Rectal smooth muscle tissue (tissue), 1 donor: ENCODE measurements at regions not wholly inside any gene's neighbourhood (a gene's known extent, or its start where the extent isn't known, plus 50 kb on each side); places are given as distances from the start of the nearest gene placed in this dataset.
"Not testable (repeated sequence)": the region's sequence is repeated elsewhere in the genome, so short reads cannot be mapped to it uniquely, and the experiment has no call there.

ENCODE experiments used
- H3K27ac ChIP-seq: one replicate; pipeline ENCODE4 v1.7.0; 2013; ENCODE audit warnings: low read depth, low read length, inconsistent platforms
- H3K27me3 ChIP-seq: one replicate; pipeline ENCODE4 v1.7.0; 2013; ENCODE audit warnings: low read length; ENCODE audit not compliant: control insufficient read depth, insufficient read depth
- H3K36me3 ChIP-seq: one replicate; pipeline ENCODE4 v1.7.0; 2013; ENCODE audit warnings: low read length; ENCODE audit not compliant: control insufficient read depth, insufficient read depth
- H3K4me1 ChIP-seq: one replicate; pipeline ENCODE4 v1.7.0; 2013; ENCODE audit warnings: low read length; ENCODE audit not compliant: control insufficient read depth, insufficient read depth
- H3K4me3 ChIP-seq: one replicate; pipeline ENCODE4 v1.7.0; 2013; ENCODE audit warnings: low read length
- H3K9ac ChIP-seq: one replicate; pipeline ENCODE4 v1.7.0; 2013; ENCODE audit warnings: low read length

- H3K27ac ChIP-seq, result no peak overlapping the region
- no peak overlapping the region for H3K9ac ChIP-seq
- H3K4me3 ChIP-seq, result no peak overlapping the region
- no peaks in the 10 kb centered on the region for H3K27me3 ChIP-seq
- no peaks in the 10 kb centered on the region for H3K4me1 ChIP-seq
- H3K36me3 ChIP-seq, result no peaks in the 10 kb centered on the region
Measured at GRCh38 chr5:116959843-116960242, 385.2 kb upstream of the SEMA6A start.

DNA sequence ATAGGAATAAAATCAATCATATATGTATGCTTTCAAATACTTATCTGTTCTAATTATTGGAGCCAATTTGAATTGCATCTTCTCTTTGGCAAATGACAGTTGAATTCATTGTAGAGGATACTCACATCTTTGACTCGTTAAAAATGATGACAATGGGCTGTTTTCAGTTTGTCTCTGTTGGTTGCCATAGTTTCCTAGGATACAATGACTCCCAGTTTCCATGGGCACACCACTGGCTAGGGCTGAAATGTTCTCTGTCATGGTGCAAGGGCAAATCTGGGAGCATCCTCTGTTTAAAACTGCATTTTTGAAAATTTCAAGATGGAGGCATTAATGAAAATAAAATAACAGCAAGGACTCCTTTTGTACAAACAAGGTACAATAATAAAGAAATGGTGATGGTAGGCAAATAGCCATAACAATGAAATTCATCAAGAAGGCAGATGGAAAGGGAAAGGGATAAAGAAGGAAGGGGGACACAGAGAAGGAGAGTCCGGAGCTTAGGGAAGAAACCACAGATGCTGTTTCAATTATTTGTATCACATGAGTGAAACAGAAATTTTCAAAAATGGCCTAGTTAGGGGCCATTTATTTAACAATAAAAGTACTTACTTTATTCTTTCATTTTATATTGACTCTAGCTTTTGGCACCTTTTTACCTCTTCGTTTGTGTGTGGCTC lies 378.8 kb upstream of the SEMA6A start:
- no peaks in the 10 kb centered on the region for H3K36me3 ChIP-seq
- H3K9ac ChIP-seq, result no peak overlapping the region
- no peak overlapping the region for H3K4me3 ChIP-seq
- no peaks in the 10 kb centered on the region for H3K27me3 ChIP-seq
- no peaks in the 10 kb centered on the region for H3K4me1 ChIP-seq
- H3K27ac ChIP-seq, result no peak overlapping the region

DNA sequence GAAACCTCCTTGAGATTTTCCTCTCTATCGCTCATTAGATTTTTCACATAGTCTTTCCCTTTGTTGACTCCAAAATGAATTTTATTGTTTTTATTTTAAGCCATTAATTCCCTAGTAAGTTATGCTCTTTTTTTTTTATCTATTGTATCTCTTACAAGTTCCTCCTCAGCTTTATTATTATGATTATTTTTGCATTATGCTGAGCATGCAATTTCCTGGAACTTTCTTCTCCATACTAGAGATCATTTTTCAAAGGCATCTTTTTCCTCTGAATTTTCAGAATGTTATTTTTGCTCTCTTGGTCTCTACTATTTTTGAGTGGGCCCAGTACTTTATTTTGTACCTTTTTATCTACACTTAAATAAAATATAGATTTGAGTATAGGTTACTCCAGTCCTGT lies 376.6 kb upstream of the SEMA6A start:
- H3K36me3 ChIP-seq, result no peaks in the 10 kb centered on the region
- no peaks in the 10 kb centered on the region for H3K27me3 ChIP-seq
- H3K4me3 ChIP-seq, result no peak overlapping the region
- no peak overlapping the region for H3K9ac ChIP-seq
- H3K4me1 ChIP-seq, result no peaks in the 10 kb centered on the region
- no peak overlapping the region for H3K27ac ChIP-seq

DNA sequence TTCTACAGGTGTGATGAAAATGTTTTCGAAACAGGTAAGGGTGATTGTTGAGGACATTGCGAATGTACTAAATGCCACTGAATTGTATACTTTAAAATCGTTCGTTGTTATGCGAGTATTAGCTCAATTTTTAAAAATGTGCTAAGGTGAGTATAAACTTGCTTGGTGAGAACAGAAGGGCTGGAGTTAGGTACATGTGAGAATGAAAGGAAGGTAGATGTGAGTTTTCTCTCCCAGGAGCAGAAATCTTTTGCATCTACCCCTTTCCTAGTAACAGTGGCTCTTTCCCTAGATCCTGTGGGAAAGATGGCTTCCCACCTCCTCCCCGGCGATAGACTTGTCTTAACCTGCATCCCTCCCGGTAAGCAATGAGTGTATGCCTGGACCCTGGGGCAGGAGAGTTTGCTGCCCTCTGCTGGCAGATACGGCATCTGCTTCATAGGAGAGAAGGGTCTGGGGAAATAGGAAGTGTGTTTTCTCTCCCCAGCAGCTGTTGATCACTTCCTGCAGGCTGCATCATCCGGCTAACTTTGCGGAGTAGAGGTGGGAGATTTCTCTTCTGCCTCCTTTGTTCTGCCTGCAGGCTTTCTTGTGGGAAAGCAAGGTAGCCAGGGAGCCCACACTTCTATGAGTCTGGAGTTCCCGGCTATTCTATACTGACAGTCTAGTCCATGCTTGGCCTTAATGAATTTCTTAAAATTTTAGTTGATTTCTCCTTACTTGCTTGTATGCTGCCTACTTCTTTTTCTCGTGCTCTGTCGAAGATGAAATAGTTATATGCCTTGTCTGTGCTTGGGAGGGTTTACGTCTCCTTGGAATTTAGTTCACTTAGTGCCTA lies 373.3 kb upstream of the SEMA6A start:
- no peak overlapping the region for H3K9ac ChIP-seq
- no peaks in the 10 kb centered on the region for H3K36me3 ChIP-seq
- H3K27ac ChIP-seq, result no peak overlapping the region
- no peak overlapping the region for H3K4me3 ChIP-seq
- no peaks in the 10 kb centered on the region for H3K27me3 ChIP-seq
- H3K4me1 ChIP-seq, result no peaks in the 10 kb centered on the region

DNA sequence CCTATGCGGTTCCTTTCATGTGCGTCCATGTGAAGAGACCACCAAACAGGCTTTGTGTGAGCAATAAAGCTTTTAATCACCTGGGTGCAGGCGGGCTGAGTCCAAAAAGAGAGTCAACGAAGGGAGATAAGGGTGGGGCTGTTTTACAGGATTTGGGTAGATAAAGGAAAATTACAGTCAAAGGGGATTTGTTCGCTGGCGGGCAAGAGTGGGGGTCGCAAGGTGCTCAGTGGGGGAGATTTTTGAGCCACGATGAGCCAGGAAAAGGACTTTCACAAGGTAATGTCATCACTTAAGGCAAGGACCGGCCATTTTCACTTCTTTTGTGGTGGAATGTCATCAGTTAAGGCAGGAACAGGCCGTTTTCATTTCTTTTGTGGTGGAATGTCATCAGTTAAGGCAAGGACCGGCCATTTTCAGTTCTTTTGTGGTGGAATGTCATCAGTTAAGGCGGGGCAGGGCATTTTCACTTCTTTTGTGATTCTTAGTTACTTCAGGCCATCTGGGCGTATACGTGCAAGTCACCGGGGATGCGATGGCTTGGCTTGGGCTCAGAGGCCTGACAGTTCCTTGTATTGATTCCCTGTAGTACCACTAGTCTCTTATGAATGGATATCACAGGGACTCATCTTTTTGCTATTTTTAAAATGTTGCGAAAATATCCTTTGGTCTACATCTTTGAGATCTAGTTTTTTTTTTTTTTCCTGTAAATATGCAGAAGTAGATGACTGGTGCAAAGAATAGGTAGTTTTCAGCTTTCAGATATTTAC lies 371.2 kb upstream of the SEMA6A start:
- H3K9ac ChIP-seq, H3K36me3 ChIP-seq, H3K4me1 ChIP-seq, H3K4me3 ChIP-seq, H3K27ac ChIP-seq, H3K27me3 ChIP-seq: not testable (repeated sequence)

- no peak overlapping the region for H3K4me3 ChIP-seq
- no peak overlapping the region for H3K27ac ChIP-seq
- H3K27me3 ChIP-seq, result no peaks in the 10 kb centered on the region
- H3K4me1 ChIP-seq, result no peaks in the 10 kb centered on the region
- H3K36me3 ChIP-seq, result no peaks in the 10 kb centered on the region
- no peak overlapping the region for H3K9ac ChIP-seq
Measured at GRCh38 chr5:116944183-116944582, 369.6 kb upstream of the SEMA6A start.

- Histone ChIP-seq H3K27ac (no peak overlapping the region), H3K27me3 (no peaks in the 10 kb centered on the region), H3K4me1 (no peaks in the 10 kb centered on the region), H3K4me3 (no peak overlapping the region), H3K9ac (no peak overlapping the region), H3K36me3 (no peaks in the 10 kb centered on the region)
Measured at GRCh38 chr5:116942622-116943021, 368.0 kb upstream of the SEMA6A start.

DNA sequence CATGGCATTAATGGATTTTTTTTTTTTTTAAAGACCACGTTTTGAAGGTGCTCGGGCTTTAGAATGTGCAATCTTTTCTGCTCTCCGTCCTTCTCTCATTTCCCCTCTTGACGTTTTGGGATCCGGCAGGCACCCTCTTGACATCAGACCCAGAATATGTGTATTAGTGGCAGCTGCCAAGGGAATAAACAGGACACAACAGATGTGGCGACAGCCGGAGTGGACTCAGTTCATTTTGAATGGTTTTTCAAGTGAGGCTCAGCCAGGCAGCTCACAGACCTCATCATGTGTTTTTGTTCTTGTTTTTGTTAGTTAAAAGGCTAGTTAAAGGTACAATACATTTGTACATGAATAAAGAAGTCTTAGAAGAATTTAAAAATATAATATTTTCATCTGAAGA lies 365.0 kb upstream of the SEMA6A start:
- no peak overlapping the region for H3K27ac ChIP-seq
- H3K4me1 ChIP-seq, result no peaks in the 10 kb centered on the region
- H3K4me3 ChIP-seq, result no peak overlapping the region
- no peak overlapping the region for H3K9ac ChIP-seq
- H3K27me3 ChIP-seq, result no peaks in the 10 kb centered on the region
- no peaks in the 10 kb centered on the region for H3K36me3 ChIP-seq

DNA sequence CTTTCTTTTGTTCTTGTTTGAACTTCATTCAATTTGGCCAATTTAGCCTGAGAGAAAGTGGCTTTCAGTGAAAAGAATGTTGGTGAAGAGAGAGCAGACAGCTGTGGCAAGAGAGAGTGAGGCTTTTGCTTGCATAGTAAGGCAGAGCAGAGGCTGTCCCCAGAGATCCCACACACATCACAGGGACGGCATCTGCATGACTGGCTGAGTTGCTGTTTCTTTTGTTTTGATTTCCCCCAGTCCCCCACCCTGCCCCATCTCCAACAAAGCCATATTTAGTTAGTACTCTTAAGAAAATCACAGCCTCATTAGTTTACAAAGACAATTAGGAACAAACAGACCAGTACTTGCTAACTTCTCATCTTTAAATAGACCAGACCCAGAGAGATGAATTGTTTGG lies 363.9 kb upstream of the SEMA6A start:
- Histone ChIP-seq H3K9ac (no peak overlapping the region), H3K27me3 (no peaks in the 10 kb centered on the region), H3K4me3 (no peak overlapping the region), H3K27ac (no peak overlapping the region), H3K36me3 (no peaks in the 10 kb centered on the region), H3K4me1 (no peaks in the 10 kb centered on the region)

DNA sequence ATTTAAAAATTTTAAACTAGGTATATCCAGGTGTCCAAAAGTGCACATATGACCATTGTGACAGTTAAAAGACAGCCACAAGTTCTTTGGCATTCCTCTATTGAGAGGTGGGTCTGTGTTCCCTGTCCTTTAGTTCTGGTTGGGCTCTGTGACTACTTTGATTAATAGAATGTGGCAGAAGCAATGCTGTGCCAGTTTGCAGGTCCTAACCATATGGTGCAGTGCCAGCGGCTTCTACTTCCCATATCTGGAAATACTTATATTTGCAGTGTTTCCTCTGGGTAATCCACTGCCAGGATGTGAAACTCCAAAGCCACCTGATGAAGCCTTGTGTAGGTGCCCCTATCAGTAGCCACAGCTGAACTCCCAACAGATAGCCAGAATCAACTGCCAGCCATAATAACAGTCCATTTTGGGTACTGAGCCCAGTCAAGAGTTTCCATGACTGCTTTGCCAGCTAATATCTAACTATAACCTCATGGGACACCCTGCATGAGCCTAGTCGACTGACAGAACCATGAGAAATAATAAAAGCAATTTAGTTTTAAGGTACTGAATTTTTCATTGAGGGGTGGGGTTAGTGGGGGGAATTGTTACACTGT lies 361.0 kb upstream of the SEMA6A start:
- Histone ChIP-seq H3K4me1 (no peaks in the 10 kb centered on the region), H3K27ac (no peak overlapping the region), H3K36me3 (no peaks in the 10 kb centered on the region), H3K4me3 (no peak overlapping the region), H3K27me3 (no peaks in the 10 kb centered on the region), H3K9ac (no peak overlapping the region)

GRCh38 chr5:116930616-116931015 lies 356.0 kb upstream of the SEMA6A start:
- H3K27me3 ChIP-seq, result no peaks in the 10 kb centered on the region
- H3K4me1 ChIP-seq, result no peaks in the 10 kb centered on the region
- no peak overlapping the region for H3K4me3 ChIP-seq
- H3K36me3 ChIP-seq, result no peaks in the 10 kb centered on the region
- no peak overlapping the region for H3K27ac ChIP-seq
- no peak overlapping the region for H3K9ac ChIP-seq

GRCh38 chr5:116923344-116923743 lies 348.7 kb upstream of the SEMA6A start:
- H3K27ac ChIP-seq, result no peak overlapping the region

More at GRCh38 chr5:116923344-116923743, 348.7 kb upstream of the SEMA6A start:
- Histone ChIP-seq H3K9ac (no peak overlapping the region), H3K36me3 (no peaks in the 10 kb centered on the region), H3K27me3 (no peaks in the 10 kb centered on the region), H3K4me1 (no peaks in the 10 kb centered on the region), H3K4me3 (no peak overlapping the region)
